B cell (primary cell): ENCODE measurements at regions not wholly inside any gene's neighbourhood (a gene's known extent, or its start where the extent isn't known, plus 50 kb on each side); places are given as distances from the start of the nearest gene placed in this dataset.

ENCODE experiments used
- ATAC-seq: fragments of 200-7000 bp; cut with Tn5 transposase; one replicate; pipeline ENCODE4 v1.10.0; 2021; ENCODE audit warnings: low read depth, mild to moderate bottlenecking, moderate number of reproducible peaks, moderate library complexity
- CTCF ChIA-PET: fragments of 350-600 bp; sonication (Branson Sonifier 250); formaldehyde crosslinking; loops from one replicate; lab custom pipeline; 2021; ENCODE audit warnings: antibody characterized with exemption, inconsistent platforms; lab: Charles Lee
- POLR2A ChIA-PET: fragments of 350-600 bp; sonication (Branson Sonifier 250); formaldehyde crosslinking; loops from one replicate; lab custom pipeline; 2021; ENCODE audit warnings: antibody characterized with exemption; lab: Charles Lee
- DNase-seq: peaks from one replicate; pipeline ENCODE4 v3.0.0; 2013
- H2AFZ ChIP-seq: 2 replicates; pipeline ENCODE4 v1.6.1; 2012; ENCODE audit warnings: mild to moderate bottlenecking, low read depth, low read length; ENCODE audit not compliant: insufficient read depth, poor library complexity, severe bottlenecking
- H3K27ac ChIP-seq, 2 donors: 1 replicate in 1 of 2; 2 replicates in 1 of 2; pipeline ENCODE4 v1.5.1; 2012 to 2013; ENCODE audit warnings: low read length in 2 of 2, mild to moderate bottlenecking in 2 of 2, moderate library complexity in 1 of 2
- H3K27me3 ChIP-seq, 4 experiments: fragments of 200-600 bp in 1 of 4; sonication (generic) in 1 of 4; replicated peaks in 1 of 4; 1 replicate in 2 of 4; 2 replicates in 2 of 4; pipeline versions ENCODE4 v1.6.1 to v1.7.0; 2013 to 2016; ENCODE audit warnings: low read length in 3 of 4, mild to moderate bottlenecking in 2 of 4, mixed read lengths in 1 of 4, moderate library complexity in 1 of 4; ENCODE audit not compliant: insufficient read depth in 4 of 4, control insufficient read depth in 3 of 4; ENCODE audit errors: control extremely low read depth in 1 of 4
- H3K36me3 ChIP-seq, 2 experiments: replicated peaks in 1 of 2; 1 replicate in 1 of 2; 2 replicates in 1 of 2; pipeline versions ENCODE4 v1.6.1 to v1.7.1; 2013; ENCODE audit warnings: low read length in 1 of 2; ENCODE audit not compliant: insufficient read depth in 2 of 2, control insufficient read depth in 1 of 2; ENCODE audit errors: control extremely low read depth in 1 of 2, extremely low read depth in 1 of 2
- H3K4me1 ChIP-seq, 2 donors: fragments of 200-600 bp in 1 of 2; sonication (generic) in 1 of 2; 1 replicate in 1 of 2; 2 replicates in 1 of 2; pipeline versions ENCODE4 v1.5.1 to v1.6.1; 2013 to 2017; ENCODE audit warnings: low read length in 2 of 2; ENCODE audit not compliant: control insufficient read depth in 2 of 2, insufficient read depth in 2 of 2
- H3K4me2 ChIP-seq: replicated peaks from 2 replicates; pipeline ENCODE3; 2012; ENCODE audit warnings: mild to moderate bottlenecking, low read depth, low read length; ENCODE audit not compliant: poor library complexity, severe bottlenecking
- H3K4me3 ChIP-seq, 5 experiments: fragments of 200-600 bp in 1 of 5; sonication (generic) in 1 of 5; 1 replicate in 3 of 5; 2 replicates in 2 of 5; pipeline versions ENCODE4 v1.5.1 to v1.7.0; 2011 to 2016; ENCODE audit warnings: low read length in 4 of 5, mild to moderate bottlenecking in 4 of 5, low read depth in 2 of 5, control low read depth in 1 of 5, moderate library complexity in 1 of 5; ENCODE audit not compliant: insufficient read depth in 1 of 5; ENCODE audit errors: control extremely low read depth in 1 of 5, extremely low read depth in 1 of 5
- H3K79me2 ChIP-seq: fragments of 200-600 bp; sonication (generic); one replicate; pipeline ENCODE4 v1.6.0; 2016; ENCODE audit warnings: low read length; ENCODE audit not compliant: control insufficient read depth, insufficient read depth
- H3K9ac ChIP-seq: fragments of 200-600 bp; sonication (generic); 2 replicates; pipeline ENCODE4 v1.6.1; 2017; ENCODE audit warnings: mild to moderate bottlenecking, low read length, moderate library complexity
- H3K9me3 ChIP-seq, 3 donors: one replicate each; pipeline versions ENCODE4 v1.6.1 to v1.7.1; 2013; ENCODE audit warnings: low read length in 2 of 3; ENCODE audit not compliant: control insufficient read depth in 2 of 3, insufficient read depth in 1 of 3; ENCODE audit errors: control extremely low read depth in 1 of 3
- H4K20me1 ChIP-seq: 2 replicates; pipeline ENCODE4 v1.6.0; 2012; ENCODE audit warnings: mild to moderate bottlenecking, low read length; ENCODE audit not compliant: insufficient read depth, control insufficient read depth, poor library complexity, severe bottlenecking
- H3K27ac Mint-ChIP-seq: one replicate; pipeline ENCODE4 v1.8.0; 2021; ENCODE audit warnings: mixed read lengths
- H3K27me3 Mint-ChIP-seq: one replicate; pipeline ENCODE4 v1.8.0; 2021; ENCODE audit warnings: mixed read lengths
- H3K4me1 Mint-ChIP-seq: one replicate; pipeline ENCODE4 v1.8.0; 2021; ENCODE audit warnings: mixed read lengths
- H3K4me3 Mint-ChIP-seq: one replicate; pipeline ENCODE4 v1.8.0; 2021; ENCODE audit warnings: mixed read lengths
- H3K9me3 Mint-ChIP-seq: one replicate; pipeline ENCODE4 v1.8.0; 2022; ENCODE audit warnings: mixed read lengths; ENCODE audit not compliant: insufficient read depth
- EZH2 ChIP-seq: IDR thresholded peaks from 2 replicates; pipeline ENCODE4 v1.6.1; 2012; ENCODE audit warnings: borderline replicate concordance, low read depth, mild to moderate bottlenecking, moderate library complexity, low read length; ENCODE audit not compliant: insufficient read depth, poor library complexity, severe bottlenecking
- WGBS: methylation state at CpG from one replicate; pipeline ENCODE4 v1.1.5; 2013; ENCODE audit warnings: missing lambda C conversion rate; ENCODE audit not compliant: insufficient coverage; 5-methylcytosine and 5-hydroxymethylcytosine counted together
- intact Hi-C: fragments of 100-400 bp; cut with micrococcal nuclease; formaldehyde crosslinking; loops from one replicate; pipeline ENCODE4 v1.10.0; 2022
- TF ChIP-seq, protein P1 (sequence below): fragments of 200-600 bp; IDR thresholded peaks from one replicate; pipeline ENCODE4 v1.8.0; 2022; ENCODE audit warnings: antibody characterized with exemption, mild to moderate bottlenecking

DNA sequence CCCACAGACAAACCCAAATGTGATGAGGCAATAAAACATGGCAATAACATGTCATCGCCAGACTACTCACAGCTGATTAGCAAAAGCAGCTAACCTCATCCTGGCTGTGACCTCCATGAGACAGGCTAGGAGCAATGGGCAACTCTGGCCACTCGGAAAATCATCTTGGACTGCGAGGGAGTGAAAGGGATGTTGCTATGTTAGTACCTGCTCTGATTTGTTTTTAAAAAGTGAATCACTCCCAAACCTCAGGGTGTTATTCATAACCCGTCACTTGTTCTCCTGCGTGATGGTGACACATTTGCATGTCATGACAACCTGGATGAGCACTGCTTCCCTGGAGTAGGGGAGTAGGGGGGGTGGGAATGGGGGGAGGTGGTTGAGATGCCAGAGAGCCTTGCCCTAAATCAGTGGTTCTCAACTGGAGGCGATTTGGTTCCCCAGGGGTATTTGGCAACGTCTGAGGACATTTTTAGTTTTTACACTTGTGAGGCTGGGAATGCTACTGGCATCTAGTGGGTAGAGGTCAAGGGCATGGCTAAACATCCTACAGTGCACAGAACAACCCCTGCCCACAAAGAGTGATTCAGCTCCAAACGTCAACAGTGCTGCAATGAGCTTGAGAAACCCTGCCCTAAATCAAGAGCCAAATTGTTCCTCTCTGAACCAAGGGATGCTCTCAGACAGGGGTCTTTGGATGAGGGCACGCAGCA, 241.7 kb downstream of the SOX9 start:
- peaks cover 0 to 11% (median 0%) of the 10 kb centered on the region in 3 donors for H3K9me3 ChIP-seq
- H3K9ac ChIP-seq, result no peak overlapping the region
- 86% methylated on average over 7 of the region's 9 CpGs for WGBS
- no peak overlapping the region for H2AFZ ChIP-seq
- no peak overlapping the region for H3K27ac Mint-ChIP-seq
- ATAC-seq (no peak), DNase-seq (no peak)
- H4K20me1 ChIP-seq, result no peaks in the 10 kb centered on the region
- no peaks in the 10 kb centered on the region for H3K4me1 Mint-ChIP-seq
- no peaks in the 10 kb centered on the region for H3K36me3 ChIP-seq
- H3K27ac ChIP-seq, result no peak overlapping the region
- no peaks in the 10 kb centered on the region for H3K79me2 ChIP-seq
- H3K4me3 ChIP-seq, result no peak overlapping the region
- H3K27me3 Mint-ChIP-seq, result peaks cover 7% of the 10 kb centered on the region
- no peaks in the 10 kb centered on the region for H3K27me3 ChIP-seq
- POLR2A ChIA-PET, result no interaction called here
- no peaks in the 10 kb centered on the region for H3K4me1 ChIP-seq
- CTCF ChIA-PET, result no interaction called here
- no peak overlapping the region for H3K4me3 Mint-ChIP-seq
- TF ChIP-seq EZH2, result no peak
- H3K9me3 Mint-ChIP-seq, result no peaks in the 10 kb centered on the region
- H3K4me2 ChIP-seq, result no peak overlapping the region
- intact Hi-C loops, result no loop called here

DNA sequence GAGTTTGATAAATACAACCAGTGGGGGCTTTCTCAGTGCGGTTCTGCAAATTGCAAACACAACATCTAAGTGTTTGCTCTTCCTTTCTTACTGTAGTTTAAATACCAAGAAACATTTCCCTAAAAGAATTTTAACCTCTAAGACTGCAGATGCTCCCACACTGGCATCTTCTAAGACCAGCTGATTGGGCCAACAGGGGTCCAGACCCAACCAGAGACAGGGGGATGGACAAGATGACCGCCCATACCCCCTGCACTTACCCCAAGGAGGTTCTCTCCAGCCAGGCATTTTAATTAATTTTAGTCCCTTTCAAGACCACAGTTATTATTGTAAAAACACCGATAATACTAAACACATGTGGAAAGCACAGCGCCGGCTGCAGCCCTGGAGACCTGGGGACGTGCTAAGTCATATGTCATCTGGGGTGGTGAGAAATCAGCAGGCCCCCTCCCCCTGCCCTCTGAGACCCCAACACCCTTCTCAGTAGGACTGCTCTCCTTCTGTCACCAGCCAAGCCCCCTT, 242.3 kb downstream of the SOX9 start:
- ATAC-seq, result no peak
- H3K27me3 Mint-ChIP-seq, result peaks cover 7% of the 10 kb centered on the region
- ChIA-PET POLR2A (no interaction called here), CTCF (no interaction called here)
- H3K27ac ChIP-seq, result no peak overlapping the region
- DNase-seq, result no peak
- H3K9me3 ChIP-seq, result peaks cover 0 to 11% (median 0%) of the 10 kb centered on the region in 3 donors
- H3K36me3 ChIP-seq, result no peaks in the 10 kb centered on the region
- no peak overlapping the region for H3K4me3 Mint-ChIP-seq
- TF ChIP-seq, protein P1, sequence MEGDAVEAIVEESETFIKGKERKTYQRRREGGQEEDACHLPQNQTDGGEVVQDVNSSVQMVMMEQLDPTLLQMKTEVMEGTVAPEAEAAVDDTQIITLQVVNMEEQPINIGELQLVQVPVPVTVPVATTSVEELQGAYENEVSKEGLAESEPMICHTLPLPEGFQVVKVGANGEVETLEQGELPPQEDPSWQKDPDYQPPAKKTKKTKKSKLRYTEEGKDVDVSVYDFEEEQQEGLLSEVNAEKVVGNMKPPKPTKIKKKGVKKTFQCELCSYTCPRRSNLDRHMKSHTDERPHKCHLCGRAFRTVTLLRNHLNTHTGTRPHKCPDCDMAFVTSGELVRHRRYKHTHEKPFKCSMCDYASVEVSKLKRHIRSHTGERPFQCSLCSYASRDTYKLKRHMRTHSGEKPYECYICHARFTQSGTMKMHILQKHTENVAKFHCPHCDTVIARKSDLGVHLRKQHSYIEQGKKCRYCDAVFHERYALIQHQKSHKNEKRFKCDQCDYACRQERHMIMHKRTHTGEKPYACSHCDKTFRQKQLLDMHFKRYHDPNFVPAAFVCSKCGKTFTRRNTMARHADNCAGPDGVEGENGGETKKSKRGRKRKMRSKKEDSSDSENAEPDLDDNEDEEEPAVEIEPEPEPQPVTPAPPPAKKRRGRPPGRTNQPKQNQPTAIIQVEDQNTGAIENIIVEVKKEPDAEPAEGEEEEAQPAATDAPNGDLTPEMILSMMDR, result no peak
- TF ChIP-seq EZH2, result no peak
- H3K9me3 Mint-ChIP-seq, result no peaks in the 10 kb centered on the region
- WGBS, result 68% methylated on average over 2 of the region's 6 CpGs
- H3K4me3 ChIP-seq, result no peak overlapping the region
- H3K4me1 Mint-ChIP-seq, result no peaks in the 10 kb centered on the region
- H3K9ac ChIP-seq, result no peak overlapping the region
- no peak overlapping the region for H2AFZ ChIP-seq
- H3K27ac Mint-ChIP-seq, result no peak overlapping the region
- H3K4me2 ChIP-seq, result no peak overlapping the region
- no peaks in the 10 kb centered on the region for H3K27me3 ChIP-seq
- intact Hi-C loops, result no loop called here
- H3K4me1 ChIP-seq, result no peaks in the 10 kb centered on the region
- no peaks in the 10 kb centered on the region for H4K20me1 ChIP-seq
- H3K79me2 ChIP-seq, result no peaks in the 10 kb centered on the region
